ENCODE measurements at regions not wholly inside any gene's neighbourhood (a gene's known extent, or its start where the extent isn't known, plus 50 kb on each side); places are given as distances from the start of the nearest gene placed in this dataset.

- no peak overlapping the region for H3K4me3 ChIP-seq
Measured at GRCh38 chr15:35596285-35596684, 50.3 kb upstream of the DPH6 start.

GRCh38 chr15:35602836-35603235, 56.9 kb upstream of the DPH6 start:
- intact Hi-C loops (cut with DNase I): no loop called here
- no peaks in the 10 kb centered on the region for H3K36me3 ChIP-seq
- no peak for TF ChIP-seq CTCF (IDR thresholded peaks at IDR 0.05)
- no peak for TF ChIP-seq POLR2A (IDR thresholded peaks at IDR 0.05)

More at GRCh38 chr15:35596285-35596684, 50.3 kb upstream of the DPH6 start:
- Histone ChIP-seq H3K9me3 (no peaks in the 10 kb centered on the region), H3K27ac (no peak overlapping the region), H3K27me3 (no peaks in the 10 kb centered on the region), H3K4me1 (no peaks in the 10 kb centered on the region), H3K36me3 (no peaks in the 10 kb centered on the region)
- no peak for DNase-seq
- 93 to 94% methylated on average over 1 of the region's 1 CpG for WGBS, 2 donors
- intact Hi-C loops (cut with DNase I): no loop called here
- TF ChIP-seq CTCF (IDR thresholded peaks at IDR 0.05): no peak
- no peak for TF ChIP-seq POLR2A (IDR thresholded peaks at IDR 0.05)

GRCh38 chr15:35603301-35603700, 57.3 kb upstream of the DPH6 start:
- no peaks in the 10 kb centered on the region for H3K4me1 ChIP-seq
- no peaks in the 10 kb centered on the region for H3K36me3 ChIP-seq
- WGBS, 2 donors: 54 to 63% methylated on average over 2 of the region's 2 CpGs
- no peaks in the 10 kb centered on the region for H3K27me3 ChIP-seq
- H3K9me3 ChIP-seq: no peaks in the 10 kb centered on the region
- H3K4me3 ChIP-seq: no peak overlapping the region
- H3K27ac ChIP-seq: no peak overlapping the region
- no peak for TF ChIP-seq POLR2A (IDR thresholded peaks at IDR 0.05)
- TF ChIP-seq CTCF (IDR thresholded peaks at IDR 0.05): no peak
- no peak for DNase-seq
- intact Hi-C loops (cut with DNase I): no loop called here

More at GRCh38 chr15:35602836-35603235, 56.9 kb upstream of the DPH6 start:
- WGBS, 2 donors: 77 to 89% methylated on average over 3 of the region's 3 CpGs
- Histone ChIP-seq H3K4me3 (no peak overlapping the region), H3K27ac (no peak overlapping the region), H3K4me1 (no peaks in the 10 kb centered on the region), H3K9me3 (no peaks in the 10 kb centered on the region), H3K27me3 (no peaks in the 10 kb centered on the region)
- DNase-seq: no peak

- DNase-seq: no peak
- Histone ChIP-seq H3K4me3 (no peak overlapping the region), H3K9me3 (no peaks in the 10 kb centered on the region), H3K4me1 (no peaks in the 10 kb centered on the region), H3K36me3 (no peaks in the 10 kb centered on the region), H3K27ac (no peak overlapping the region), H3K27me3 (no peaks in the 10 kb centered on the region)
- TF ChIP-seq CTCF (IDR thresholded peaks at IDR 0.05) (no peak), POLR2A (IDR thresholded peaks at IDR 0.05) (no peak)
- intact Hi-C loops (cut with DNase I): no loop called here
Measured at GRCh38 chr15:35603856-35604255, 57.9 kb upstream of the DPH6 start.

- no peak for DNase-seq
- intact Hi-C loops (cut with DNase I): no loop called here
- 64 to 80% methylated on average over 2 of the region's 2 CpGs for WGBS, 2 donors
- no peaks in the 10 kb centered on the region for H3K9me3 ChIP-seq
- TF ChIP-seq CTCF (IDR thresholded peaks at IDR 0.05) (no peak), POLR2A (IDR thresholded peaks at IDR 0.05) (no peak)
- peak overlapping the region in 3 of 4 donors; percentile 2 to 10 (median 5) for H3K27ac ChIP-seq
- H3K27me3 ChIP-seq: no peaks in the 10 kb centered on the region
- H3K36me3 ChIP-seq: no peaks in the 10 kb centered on the region
- no peaks in the 10 kb centered on the region for H3K4me1 ChIP-seq
- no peak overlapping the region for H3K4me3 ChIP-seq
Measured at GRCh38 chr15:35605764-35606449, 59.9 kb upstream of the DPH6 start.

Measured in esophagus squamous epithelium (tissue), 5 donors.